ENCODE measurements at regions not wholly inside any gene's neighbourhood (a gene's known extent, or its start where the extent isn't known, plus 50 kb on each side); places are given as distances from the start of the nearest gene placed in this dataset.
"Not testable (repeated sequence)": the region's sequence is repeated elsewhere in the genome, so short reads cannot be mapped to it uniquely, and the experiment has no call there.

DNA sequence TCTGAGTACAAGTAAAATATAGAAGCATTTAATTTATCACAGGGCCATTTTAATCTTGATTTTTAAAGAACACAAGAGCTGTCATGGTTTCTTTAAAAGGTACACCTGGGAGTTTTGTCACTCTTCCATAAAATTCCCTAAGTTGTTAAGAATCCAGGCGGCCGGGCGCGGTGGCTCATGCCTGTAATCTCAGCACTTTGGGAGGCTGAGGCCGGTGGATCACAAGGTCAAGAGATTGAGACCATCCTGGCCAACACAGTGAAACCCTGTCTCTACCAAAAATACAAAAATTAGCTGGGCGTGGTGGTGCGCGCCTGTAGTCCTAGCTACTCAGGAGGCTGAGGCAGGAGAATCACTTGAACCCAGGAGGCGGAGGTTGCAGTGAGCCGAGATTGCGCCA, 278.3 kb downstream of the PCDH17 start:
- not testable (repeated sequence) for DNase-seq (ENCODE audit: low spot score)

DNA sequence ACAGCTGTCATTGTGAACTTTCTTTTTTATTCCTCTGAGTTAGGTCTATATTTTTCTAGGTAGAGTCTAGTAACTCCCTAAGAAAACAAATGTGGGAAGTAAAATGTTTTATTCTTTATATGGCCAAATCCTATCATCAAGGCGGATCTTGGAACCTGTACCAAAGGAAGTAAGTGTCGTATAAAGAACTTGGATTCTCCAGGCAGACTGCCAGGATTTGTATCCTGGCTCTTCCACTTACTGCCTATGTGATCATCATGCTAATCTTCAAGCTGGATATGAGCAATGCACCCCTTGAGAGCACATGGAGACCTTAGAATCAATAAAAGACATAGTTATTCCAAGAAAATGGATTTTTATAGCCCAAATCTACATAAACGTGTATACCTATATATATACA, 286.5 kb downstream of the PCDH17 start:
- DNase-seq (ENCODE audit: low spot score) = peak; percentile 35

DNA sequence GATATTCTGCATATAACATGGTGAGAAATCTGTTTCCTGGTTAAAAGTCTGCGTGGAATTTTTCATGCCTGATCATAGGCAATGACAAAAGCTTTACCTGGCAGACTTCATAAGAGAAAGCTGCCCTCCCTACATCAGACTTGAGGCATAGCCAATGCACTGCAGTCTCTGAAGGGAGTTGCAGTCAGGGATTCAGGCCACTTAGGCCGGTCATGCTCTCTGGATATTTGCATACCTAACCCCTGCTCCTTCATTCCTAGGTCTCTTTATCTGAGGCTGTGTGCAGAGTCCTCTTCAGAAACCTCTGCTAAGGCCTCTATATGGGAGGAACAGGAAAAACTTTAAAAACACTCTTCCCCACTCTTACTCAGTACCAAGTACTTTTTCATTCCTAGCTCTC, 287.4 kb downstream of the PCDH17 start:
- DNase-seq (ENCODE audit: low spot score) = no peak

DNA sequence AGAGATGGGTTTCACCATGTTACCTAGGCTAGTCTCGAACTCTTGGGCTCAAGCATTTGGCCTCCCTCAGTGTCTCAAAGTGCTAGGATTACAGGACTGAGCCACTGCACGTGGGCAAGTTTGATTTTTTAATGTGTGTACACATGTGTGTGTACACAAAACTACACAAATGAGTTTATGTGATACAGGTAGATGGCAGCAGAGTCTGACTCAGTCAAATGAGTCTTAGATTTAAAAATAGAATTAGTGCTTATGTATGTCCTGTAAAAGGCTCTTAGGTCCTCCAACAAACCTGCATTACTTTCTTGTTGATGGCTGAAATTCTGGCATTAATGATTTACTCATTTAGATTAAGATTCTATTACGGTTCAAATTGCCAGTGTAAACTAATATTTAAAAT, 293.7 kb downstream of the PCDH17 start:
- DNase-seq (ENCODE audit: low spot score) = no peak

DNA sequence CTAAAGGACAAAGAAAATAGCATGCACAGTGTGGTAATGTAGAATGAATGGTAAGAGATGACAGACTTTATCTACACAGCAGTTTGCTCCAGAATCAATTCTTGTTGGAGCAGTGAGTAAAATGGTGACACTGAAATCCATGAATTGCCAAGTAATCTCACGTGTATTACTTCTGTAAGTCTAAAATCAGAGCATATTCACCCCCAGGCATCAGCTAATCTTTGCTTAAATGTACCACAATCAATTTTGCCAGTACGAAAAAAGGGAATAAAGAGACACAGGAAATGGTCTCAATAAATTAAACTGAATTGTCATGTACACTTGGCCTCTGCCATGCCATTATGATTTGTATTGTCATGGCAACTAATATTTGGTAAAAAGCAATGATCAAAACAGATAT, 294.2 kb downstream of the PCDH17 start:
- no peak for DNase-seq (ENCODE audit: low spot score)

DNA sequence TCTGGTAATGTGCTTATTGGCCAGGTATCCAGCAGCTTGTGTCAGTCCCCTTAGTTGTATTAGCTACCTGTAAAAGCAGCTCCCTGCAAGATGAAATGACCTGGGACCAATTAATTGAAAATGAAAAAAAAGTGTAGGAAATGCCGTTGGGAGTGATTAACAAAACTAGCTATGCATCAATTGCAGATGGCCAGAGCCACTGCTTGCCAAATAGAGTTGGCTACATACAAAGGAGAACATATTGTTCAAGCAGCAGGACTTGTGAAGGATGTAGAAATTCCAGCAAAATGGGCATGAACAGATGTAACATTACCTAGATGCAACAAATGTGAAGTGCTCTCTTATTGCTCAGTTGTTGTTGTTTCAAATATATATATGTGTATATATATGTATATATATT, 300.5 kb downstream of the PCDH17 start:
- no peak for DNase-seq (ENCODE audit: low spot score)

DNA sequence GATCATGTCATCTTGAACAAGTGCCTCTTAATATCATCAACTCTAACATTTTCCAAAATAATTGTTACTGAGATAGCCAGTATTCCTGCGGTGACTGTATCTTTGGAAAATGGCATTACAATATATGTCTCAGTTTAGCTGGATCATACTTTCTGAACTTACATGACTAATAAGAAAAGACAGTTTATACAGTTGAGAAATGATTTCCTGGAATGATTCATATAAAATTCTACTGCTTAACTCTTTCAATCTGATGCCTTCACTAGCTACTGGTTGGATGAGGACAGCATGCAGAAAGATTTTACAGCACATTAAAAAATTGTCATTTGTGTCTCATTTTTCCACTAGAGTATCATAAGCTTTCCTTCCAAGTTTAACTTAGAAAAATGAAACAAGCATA, 302.1 kb downstream of the PCDH17 start:
- DNase-seq (ENCODE audit: low spot score) = no peak

DNA sequence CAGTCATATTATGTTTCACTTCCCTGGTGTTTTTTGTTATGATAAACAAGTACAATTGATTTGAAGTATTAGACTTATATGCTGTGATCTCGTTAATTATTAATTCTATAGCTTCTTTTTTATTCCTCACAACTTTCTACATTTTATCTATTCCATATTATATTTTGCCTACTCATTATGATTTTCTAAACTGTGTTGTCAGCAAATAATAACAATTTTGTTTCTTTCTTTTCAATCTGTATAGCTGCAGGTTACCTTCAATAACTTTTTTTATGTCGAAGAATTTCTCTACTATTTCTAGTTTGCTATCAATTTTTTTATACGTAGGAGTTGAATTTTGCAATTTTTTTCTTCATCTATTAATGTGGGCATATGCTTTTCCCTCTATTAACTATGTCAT, 304.4 kb downstream of the PCDH17 start:
- DNase-seq (ENCODE audit: low spot score) = no peak

DNA sequence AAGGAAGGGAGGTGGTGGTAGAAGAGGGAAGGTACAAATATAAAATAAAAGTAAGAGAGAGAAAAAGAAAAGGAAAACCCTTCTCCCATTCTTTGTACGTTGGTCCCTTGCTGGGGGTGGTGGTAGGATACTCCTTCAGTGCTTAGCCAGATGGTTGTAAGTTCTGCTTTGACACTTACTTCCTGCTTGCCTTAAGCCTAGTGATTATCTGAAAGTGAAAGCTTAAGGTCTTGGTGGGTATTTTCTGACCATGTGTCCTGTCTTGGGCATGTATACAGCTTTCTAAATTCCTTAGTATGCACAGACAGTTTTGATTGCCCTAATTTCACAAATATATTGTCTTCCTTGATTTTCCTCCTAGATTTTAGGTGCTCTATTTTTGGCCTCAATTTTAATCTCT, 314.8 kb downstream of the PCDH17 start:
- DNase-seq (ENCODE audit: low spot score) = no peak

DNA sequence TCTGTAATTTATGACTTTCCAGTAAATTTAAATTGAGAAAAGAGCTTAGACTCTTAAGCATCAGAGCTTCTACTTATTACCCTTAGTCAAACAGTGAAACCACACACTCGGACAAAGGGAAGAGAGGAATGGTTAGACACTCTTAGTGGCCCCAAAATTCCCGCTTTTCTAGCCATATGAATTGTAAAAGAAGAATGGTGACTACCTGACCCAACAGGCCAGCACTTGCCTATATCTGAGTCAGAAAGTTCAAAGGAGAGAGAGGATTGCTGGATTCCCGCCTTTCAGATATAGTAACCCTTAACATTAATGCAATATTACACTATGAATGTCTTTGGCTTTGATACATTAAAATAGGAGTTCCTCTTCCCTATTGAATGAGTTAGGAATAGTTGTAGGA, 317.3 kb downstream of the PCDH17 start:
- DNase-seq (ENCODE audit: low spot score) = no peak

DNA sequence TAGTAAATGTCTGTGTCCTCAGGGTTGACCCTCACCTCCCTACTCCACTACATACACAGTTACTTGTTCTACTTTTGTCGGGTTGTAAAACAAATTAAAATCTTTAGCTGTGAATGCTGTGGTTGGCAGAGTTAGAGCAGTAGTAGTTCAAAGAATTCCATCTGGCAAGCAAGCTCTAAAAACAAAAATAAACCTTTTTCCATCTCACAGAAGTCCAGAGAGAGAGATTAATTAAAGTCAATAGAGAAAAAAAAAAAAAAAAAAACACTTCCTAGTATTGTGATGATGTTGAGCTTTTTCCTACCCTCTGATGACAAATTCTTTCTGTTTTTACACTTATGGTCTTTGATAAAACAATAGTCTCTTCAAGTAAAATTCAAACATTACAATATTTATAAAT, 338.4 kb downstream of the PCDH17 start:
- no peak for DNase-seq (ENCODE audit: low spot score)

DNA sequence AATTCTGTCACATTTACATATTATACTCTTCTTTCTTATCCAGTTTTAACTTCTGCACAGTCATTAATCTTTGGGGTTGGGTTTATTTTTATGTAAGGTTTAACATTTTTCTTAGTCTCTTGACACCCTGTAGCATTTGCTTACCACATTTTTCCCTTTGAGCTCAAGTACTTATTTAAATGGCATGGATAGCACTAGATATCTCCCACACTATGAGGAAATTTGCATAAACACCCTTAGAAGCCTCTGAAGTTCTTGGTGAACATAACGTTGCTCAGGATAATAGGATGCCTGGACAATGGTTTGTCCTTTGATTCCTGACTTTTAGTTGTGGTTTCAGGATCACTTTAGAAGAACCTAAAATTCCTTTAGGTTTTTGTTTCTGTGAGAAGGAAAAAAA, 338.9 kb downstream of the PCDH17 start:
- no peak for DNase-seq (ENCODE audit: low spot score)

DNA sequence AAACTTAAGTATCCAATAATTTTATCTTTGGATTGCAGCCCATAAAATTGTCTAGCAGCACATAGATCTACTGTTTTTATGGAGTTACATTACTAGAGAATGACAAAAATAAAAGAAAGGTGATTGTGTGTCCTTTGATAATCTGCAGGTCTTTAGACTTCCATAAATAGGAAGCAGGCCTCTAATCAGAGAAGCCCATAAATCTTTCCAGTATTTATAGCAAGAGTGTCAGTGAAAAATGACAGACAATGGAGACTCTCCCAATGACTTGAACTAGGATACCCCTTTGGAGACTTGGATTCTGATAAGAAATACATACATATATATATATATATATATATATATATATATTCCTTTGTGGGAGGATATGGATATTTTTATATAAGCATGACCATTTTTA, 351.2 kb downstream of the PCDH17 start:
- no peak for DNase-seq (ENCODE audit: low spot score)

DNA sequence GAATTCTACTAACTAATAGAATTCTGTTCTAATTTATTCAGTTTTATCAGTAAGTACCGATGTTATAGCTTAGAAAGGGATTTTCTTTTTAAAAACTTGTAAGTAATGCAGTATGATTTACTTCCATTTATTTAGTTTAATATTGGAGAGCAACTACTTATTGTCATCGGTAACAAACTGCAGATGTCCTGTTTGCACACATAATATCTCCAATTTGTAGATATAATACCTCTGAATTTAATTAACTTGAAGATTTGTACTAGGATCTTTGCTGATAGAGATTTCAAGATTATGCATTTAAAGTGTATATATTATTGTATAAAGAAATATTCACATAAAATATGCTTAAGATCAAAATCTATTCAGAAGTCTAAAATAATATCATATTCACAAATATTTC, 356.7 kb downstream of the PCDH17 start:
- no peak for DNase-seq (ENCODE audit: low spot score)

DNA sequence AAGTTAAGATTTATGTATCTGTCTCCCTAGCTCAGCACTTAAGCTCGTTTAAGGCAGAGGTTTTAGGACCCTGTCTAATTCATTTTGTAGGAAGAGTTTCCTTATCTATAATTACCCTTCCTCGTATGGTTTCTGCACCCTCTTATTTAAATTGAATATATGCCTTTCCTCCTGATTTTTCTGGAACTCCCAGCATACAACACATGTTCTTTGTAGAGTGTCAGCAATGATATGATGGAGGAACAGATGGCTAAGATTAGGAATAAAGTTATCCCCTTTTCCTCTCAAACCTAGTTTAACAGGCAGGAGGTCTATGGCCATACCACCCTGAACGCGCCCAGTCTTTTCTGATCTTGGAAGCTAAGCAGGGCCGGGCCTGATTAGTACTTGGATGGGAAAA, 359.5 kb downstream of the PCDH17 start:
- DNase-seq (ENCODE audit: low spot score) = no peak

DNA sequence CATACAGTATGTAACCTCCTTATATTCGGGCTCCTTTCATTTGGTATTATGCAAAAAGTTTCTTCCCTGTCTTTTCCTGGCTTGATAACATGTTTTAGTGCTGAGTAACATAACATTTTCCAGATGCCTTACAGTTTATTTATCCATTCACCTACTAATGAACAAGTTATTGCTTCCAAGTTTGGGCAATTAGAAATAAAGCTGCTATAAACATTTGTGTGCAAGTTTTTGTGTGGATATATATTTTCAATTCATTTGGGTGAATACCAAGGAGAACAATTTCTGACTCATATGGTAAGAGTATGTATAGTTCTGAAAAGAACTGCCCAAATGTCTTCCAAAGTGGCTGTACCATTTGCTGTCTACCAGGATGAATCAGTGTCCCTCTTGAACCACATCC, 360.9 kb downstream of the PCDH17 start:
- DNase-seq (ENCODE audit: low spot score) = no peak

DNA sequence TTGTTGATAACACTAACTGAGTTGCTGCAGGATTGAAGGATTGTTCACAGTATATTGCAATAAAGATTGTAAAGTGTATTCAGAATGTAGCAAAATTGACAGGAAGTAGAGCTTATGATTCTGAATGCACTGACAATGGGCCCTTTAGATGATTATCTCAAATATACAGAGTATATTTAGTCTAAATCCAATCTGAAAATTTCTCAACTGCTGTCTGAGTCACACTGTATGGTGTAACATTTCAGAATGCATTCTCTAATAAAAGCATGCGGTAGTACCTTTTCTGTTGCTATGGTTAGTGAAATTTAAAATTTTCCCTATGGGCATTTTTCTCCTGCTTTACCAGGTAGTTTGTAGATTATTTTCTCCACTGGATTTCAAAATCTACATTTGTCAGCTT, 365.2 kb downstream of the PCDH17 start:
- no peak for DNase-seq (ENCODE audit: low spot score)

DNA sequence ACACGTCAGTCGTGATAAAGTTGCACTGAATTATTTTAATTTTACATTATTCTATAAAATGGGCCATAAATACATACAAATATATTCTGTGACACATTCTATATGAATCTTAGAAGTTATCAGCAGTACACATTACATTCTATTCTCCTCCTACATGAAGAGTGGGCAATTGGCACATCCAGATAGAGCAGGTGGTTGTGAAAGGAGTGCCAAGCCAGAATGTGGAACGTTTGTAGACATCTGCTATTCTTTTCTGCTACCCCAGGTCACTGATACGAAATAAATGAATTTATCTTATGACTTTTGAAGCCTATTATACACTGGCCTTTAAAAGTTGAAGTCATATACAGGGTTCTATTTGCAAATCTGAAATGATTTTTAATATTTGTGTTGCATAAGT, 373.2 kb downstream of the PCDH17 start:
- DNase-seq (ENCODE audit: low spot score) = no peak

DNA sequence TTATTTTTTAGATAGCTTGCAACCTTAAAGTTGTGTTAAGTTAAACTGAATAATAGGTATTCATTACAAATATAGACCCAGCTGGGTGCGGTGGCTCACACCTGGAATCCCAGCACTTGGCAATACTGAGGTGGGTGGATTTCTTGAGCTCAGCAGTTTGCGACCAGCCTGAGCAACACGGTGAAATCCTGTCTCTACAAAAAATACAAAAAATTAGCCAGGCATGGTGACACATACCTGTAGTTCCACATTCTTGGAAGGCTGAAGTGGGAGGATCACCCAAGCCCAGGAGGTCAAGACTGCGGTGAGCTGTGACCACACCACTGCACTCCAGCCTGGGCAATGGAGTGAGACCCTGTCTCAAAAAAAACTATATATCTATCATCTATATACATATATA, 386.5 kb downstream of the PCDH17 start:
- no peak for DNase-seq (ENCODE audit: low spot score)

DNA sequence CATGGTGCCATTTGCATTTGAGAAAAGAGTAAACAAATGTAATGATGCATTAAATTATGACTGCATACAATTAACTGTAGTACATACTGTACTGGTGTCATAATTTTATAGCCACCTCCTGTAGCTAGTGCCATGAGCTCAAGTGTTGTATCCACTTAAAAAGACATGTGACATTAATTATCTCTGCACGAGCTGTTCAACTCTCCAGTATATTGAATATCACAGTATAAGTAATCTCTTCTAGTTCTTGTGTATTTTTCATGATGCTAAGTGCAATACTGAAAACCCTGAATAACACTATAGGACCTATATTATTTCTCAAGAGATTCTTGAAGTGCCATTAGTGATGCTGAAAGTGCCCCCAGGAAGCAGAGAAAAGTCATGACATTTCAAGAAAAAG, 387.3 kb downstream of the PCDH17 start:
- no peak for DNase-seq (ENCODE audit: low spot score)

DNA sequence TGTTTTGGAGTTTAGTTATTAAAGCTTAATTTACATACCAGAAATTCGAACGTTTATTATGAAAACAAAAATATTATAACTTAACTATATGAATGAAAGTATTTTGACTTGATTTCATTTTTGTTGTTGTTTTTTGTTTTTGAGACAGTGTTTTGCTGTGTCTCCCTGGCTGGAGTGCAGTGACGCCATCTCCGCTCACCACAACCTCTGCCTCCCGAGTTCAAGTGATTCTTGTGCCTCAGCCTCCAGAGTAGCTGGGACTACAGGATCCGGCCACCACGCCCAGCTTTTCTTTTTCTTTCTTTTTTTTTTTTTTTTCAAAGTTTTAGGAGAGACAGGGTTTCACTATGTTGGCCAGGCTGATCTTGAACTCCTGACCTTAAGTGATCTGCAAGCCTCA, 392.6 kb downstream of the PCDH17 start:
- DNase-seq (ENCODE audit: low spot score) = no peak

DNA sequence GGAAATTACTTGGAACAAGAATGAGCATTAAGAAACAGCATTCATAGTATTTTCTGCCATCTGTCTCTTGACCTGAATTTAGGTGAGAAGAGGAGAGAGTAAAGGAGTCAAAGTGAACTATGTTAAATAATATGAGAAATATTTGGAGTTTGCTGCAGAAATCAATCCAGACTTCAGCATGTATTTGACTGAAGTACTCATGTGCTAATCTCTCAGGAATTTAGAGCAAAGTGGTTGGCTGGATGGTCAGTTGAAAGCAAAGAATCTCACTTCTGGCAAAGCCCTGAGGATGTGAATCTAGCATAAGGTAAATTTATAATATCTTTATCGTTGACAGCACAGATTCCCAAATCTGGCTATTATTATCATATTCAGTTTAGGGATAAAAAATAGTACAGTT, 394.3 kb downstream of the PCDH17 start:
- DNase-seq (ENCODE audit: low spot score) = no peak

DNA sequence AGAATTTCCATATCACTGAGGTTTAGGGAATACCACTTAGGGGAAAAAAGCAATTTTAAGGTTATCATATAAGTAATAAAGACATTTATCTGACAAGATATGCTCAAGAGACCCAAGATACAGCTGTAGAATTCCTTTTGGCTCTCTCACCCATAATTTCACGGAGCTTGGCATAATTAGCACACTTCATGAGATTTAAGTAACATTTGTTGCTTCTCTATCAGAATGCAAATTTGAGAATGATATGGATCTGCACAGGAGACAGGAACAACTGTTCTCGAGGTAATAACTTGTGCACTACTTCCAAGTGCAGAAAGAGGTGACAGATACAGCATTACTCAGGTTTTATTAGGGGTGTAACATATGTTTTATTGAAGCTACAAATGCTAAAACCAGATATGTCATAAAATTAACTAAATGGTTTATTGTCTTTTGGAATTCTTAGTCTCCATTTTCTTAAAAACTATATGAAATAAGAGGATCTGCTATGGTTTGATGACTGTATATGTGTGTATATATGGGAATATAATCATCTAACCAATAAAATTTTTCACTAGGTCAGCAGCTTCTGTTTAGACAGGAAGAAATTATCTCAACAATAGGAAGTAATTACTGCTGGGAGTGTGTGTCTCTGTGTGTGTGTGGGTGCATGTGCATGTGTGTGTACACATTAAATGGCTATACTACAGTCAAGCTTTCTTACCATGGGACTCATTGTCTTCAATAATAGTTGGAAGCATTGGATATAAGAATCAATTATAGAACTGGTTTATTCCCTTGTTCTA, 401.3 kb downstream of the PCDH17 start:
- DNase-seq (ENCODE audit: low spot score) = no peak

DNA sequence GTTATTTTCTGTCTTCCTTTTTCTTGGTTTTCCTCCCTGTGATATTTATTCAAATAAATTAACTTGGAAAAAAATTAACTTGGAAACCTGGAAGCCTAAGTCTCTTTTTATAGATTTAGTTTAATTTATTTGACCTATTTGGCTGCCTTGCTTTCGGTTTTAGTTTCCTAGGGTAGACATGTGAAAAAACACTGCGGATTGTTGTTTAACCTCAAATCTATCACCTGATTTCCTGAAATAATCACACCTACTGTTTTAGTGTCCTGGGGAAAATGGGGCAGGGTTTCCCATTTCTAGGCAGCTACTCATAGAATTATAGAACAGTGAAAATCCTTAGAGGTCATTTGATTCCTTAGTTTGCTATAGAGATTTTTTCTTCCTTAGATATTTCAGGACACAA, 412.4 kb downstream of the PCDH17 start:
- no peak for DNase-seq (ENCODE audit: low spot score)

DNA sequence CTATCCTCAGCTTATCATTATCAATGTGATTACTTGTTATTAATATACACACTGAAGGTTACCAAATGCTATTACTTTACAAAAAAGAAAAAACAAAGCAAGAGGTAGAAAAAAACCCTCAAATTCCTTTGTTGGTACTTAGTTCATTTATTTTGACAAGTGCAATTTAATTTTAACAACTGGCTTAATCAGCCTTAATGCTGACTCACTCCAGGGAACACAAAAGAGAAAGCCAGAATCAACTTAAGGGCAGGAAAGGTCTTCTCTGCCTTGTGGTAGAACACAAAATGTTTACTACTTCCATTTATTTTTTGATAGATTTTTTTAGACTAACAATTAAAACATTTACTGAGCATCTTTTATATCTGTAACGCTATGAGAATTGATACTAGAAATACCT, 417.1 kb downstream of the PCDH17 start:
- no peak for DNase-seq (ENCODE audit: low spot score)

Data from globus pallidus (tissue), 1 donor.